ENCODE measurements at regions not wholly inside any gene's neighbourhood (a gene's known extent, or its start where the extent isn't known, plus 50 kb on each side); places are given as distances from the start of the nearest gene placed in this dataset.

DNA sequence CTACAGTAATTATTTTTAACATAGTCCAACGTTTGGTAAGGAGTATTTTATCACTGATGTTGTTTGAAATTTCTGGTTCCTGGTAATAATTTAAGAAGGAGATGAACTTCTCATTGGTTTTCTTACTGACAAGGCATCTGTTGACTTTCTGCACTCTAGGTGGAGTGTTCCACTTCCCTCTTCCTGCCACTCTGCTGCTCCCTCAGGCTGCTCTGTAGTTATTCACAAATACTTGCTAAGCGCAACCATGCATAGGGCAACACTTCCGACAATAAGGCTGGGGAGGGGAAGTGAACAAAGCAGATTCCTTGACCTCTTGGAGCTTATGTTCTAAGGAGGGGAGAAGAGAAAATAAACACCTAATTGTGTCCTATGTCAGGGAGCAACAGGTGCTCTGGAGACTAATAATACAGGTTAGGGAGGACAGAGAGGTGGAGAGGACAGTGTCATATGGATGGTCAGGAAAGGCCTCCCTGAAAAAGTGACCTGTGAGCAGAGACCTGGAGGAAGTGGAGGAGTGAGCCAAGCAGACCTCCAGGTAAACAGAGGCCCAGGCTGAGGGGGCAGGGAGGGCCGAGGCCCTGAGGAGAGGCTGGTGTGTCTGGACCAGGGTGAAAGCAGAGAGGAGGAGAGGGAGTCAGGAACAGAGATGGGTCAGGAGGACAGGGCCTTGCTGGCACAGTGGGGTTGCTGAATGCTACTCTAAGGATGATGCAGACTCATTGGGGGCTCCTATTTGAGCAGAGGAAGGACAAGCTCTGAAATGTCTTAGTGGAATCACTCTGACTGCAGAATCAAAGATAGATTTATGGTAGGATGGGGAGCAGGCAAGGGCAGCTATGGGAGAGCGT, 134.8 kb upstream of the SLC24A3 start:
- no peak overlapping the region for H3K4me3 ChIP-seq (ENCODE audit: low read depth, low read length)
- H3K9me3 ChIP-seq (ENCODE audit: severe bottlenecking), result no peaks in the 10 kb centered on the region
- H3K27ac ChIP-seq, result no peak overlapping the region
- no peak for DNase-seq
- TF ChIP-seq, protein P1, sequence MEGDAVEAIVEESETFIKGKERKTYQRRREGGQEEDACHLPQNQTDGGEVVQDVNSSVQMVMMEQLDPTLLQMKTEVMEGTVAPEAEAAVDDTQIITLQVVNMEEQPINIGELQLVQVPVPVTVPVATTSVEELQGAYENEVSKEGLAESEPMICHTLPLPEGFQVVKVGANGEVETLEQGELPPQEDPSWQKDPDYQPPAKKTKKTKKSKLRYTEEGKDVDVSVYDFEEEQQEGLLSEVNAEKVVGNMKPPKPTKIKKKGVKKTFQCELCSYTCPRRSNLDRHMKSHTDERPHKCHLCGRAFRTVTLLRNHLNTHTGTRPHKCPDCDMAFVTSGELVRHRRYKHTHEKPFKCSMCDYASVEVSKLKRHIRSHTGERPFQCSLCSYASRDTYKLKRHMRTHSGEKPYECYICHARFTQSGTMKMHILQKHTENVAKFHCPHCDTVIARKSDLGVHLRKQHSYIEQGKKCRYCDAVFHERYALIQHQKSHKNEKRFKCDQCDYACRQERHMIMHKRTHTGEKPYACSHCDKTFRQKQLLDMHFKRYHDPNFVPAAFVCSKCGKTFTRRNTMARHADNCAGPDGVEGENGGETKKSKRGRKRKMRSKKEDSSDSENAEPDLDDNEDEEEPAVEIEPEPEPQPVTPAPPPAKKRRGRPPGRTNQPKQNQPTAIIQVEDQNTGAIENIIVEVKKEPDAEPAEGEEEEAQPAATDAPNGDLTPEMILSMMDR (IDR thresholded peaks at IDR 0.05; ENCODE audit: low read depth, low read length), result no peak
- peaks cover 69% of the 10 kb centered on the region for H3K27me3 ChIP-seq (ENCODE audit: insufficient read depth, low read depth, severe bottlenecking)
- H3K36me3 ChIP-seq, result no peaks in the 10 kb centered on the region

DNA sequence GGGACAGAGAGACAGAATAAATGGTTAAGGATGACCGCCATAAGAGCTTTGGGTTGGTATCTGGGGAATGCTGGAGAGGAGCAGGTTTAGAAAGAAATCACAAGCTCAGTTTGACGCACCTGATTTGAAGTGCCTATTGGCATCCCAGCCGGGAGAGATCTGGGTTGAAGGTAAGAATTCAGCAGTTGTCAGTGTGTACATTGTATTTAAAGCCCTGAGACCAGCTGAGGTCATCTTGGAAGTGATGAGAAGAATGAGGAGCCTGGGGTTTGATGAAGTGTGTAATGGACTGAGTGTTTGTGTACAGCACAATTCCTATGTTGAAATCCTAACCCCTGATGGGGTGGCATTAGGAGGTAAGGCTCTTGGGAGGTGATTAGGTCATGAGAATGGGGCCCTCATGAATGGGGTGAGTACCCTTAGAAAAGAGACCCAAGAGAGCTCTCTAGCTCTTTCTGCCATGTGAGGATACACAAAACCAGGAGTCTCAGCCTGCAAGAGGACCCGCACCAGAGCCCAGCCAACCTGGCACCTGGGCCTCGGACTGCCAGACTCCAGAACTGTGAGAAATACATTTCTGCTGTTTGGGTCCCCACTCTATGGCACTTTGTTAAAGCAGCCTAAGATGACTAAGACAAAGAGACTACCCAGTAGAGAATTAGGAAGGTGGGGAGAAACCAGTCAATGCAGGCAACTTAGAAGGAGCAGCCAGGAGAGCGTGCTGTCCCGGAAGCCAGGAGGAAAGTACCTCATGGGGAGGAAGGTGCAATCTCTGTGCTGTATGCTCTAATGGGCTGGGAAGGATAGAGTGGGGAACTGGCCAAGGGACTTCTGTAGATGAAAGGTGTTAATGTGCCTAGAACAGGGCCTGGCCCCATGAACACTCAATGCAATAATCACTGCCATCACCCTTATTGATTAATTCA, 133.7 kb upstream of the SLC24A3 start:
- Histone ChIP-seq H3K4me3 (ENCODE audit: low read depth, low read length) (no peak overlapping the region), H3K27me3 (ENCODE audit: insufficient read depth, low read depth, severe bottlenecking) (peaks cover 68% of the 10 kb centered on the region), H3K36me3 (no peaks in the 10 kb centered on the region), H3K9me3 (ENCODE audit: severe bottlenecking) (no peaks in the 10 kb centered on the region), H3K27ac (no peak overlapping the region)
- DNase-seq, result no peak
- TF ChIP-seq, protein P1 (IDR thresholded peaks at IDR 0.05; ENCODE audit: low read depth, low read length), result no peak

DNA sequence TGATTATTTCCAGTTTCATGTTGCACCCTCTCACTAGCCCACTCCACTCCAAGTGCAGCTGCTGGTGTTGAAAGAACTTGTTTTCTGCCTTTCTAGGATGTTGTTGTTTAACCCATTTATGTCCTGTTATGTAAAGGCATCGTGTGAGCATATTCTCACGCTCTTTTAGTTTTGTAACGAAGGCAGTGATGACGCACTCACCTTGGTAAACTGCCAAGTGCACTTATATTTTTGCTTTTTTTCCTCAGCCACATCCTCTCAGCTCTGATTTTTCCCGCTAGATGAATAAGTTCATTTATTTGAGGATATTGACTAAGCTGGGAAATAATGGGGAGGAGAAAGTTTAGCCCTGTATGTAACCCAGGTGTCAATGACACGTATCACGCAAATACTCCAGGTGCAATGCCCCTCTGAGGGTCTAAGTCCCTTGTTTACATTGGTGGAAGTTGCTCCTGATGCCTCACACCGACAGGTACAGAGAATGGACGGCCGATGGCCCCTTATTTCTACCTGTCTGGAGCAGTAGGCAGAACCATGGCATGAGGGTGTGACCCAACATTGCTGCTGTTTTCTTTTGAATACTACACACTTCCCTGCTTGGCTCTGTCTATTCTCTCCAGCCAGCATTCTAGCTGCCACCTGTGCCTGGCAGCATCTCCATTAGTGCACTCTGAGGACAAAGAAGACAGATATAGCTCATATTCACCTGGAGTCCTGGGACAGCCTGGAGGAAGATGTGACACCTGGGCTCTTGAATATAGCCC, 132.7 kb upstream of the SLC24A3 start:
- H3K4me3 ChIP-seq (ENCODE audit: low read depth, low read length), result no peak overlapping the region
- TF ChIP-seq, protein P1 (IDR thresholded peaks at IDR 0.05; ENCODE audit: low read depth, low read length), result no peak
- no peaks in the 10 kb centered on the region for H3K9me3 ChIP-seq (ENCODE audit: severe bottlenecking)
- H3K27ac ChIP-seq, result no peak overlapping the region
- H3K27me3 ChIP-seq (ENCODE audit: insufficient read depth, low read depth, severe bottlenecking), result peaks cover 67% of the 10 kb centered on the region
- H3K36me3 ChIP-seq, result no peaks in the 10 kb centered on the region
- DNase-seq, result no peak

DNA sequence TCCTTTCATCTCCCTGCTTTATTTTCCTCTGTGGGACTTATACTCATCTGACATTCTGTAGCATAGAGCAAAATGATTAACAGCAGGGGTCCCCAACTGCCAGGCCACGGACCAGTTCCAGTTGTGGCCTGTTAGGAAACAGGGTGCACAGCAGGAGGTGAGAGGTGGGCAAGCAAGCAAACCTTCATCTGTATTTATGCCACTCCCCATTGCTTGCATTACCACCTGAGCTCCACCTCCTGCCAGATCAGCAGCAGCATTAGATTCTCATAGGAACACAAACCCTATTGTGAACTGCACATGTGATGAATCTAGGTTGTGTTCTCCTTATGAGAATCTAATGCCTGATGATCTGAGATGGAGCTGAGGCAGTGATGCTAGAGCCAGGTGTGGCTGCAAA, 130.5 kb upstream of the SLC24A3 start:
- Histone ChIP-seq H3K4me3 (ENCODE audit: low read depth, low read length) (no peak overlapping the region), H3K27ac (no peak overlapping the region), H3K9me3 (ENCODE audit: severe bottlenecking) (no peaks in the 10 kb centered on the region), H3K36me3 (no peaks in the 10 kb centered on the region), H3K27me3 (ENCODE audit: insufficient read depth, low read depth, severe bottlenecking) (peaks cover 52% of the 10 kb centered on the region)
- no peak for DNase-seq
- TF ChIP-seq, protein P1 (IDR thresholded peaks at IDR 0.05; ENCODE audit: low read depth, low read length), result no peak

DNA sequence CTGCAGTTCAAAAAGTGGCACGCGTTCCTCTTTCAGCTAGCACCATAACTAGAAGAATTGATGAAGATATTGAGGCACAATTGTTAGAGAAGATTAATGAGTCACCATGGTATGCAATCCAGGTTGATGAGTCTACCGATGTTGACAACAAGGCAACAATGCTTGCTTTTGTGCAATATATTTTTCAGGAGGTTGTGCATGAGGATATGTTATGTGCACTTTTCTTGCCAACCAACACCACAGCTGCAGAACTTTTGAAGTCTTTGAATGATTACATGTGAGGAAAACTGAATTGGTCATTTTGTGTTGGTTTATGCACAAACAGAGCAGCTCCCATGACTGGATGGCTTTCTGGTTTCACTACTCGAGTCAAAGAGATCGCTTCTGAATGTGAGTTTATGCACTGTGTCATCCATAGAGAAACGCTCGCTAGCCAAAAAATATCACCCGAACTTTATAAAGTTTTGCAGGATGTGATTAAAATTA, 129.3 kb upstream of the SLC24A3 start:
- no peak overlapping the region for H3K4me3 ChIP-seq (ENCODE audit: low read depth, low read length)
- peaks cover 49% of the 10 kb centered on the region for H3K27me3 ChIP-seq (ENCODE audit: insufficient read depth, low read depth, severe bottlenecking)
- H3K27ac ChIP-seq, result no peak overlapping the region
- no peak for DNase-seq
- H3K36me3 ChIP-seq, result no peaks in the 10 kb centered on the region
- no peaks in the 10 kb centered on the region for H3K9me3 ChIP-seq (ENCODE audit: severe bottlenecking)
- TF ChIP-seq, protein P1 (IDR thresholded peaks at IDR 0.05; ENCODE audit: low read depth, low read length), result no peak
